Stomach (tissue), 8 donors: ENCODE measurements at regions not wholly inside any gene's neighbourhood (a gene's known extent, or its start where the extent isn't known, plus 50 kb on each side); places are given as distances from the start of the nearest gene placed in this dataset.

Experiments
- DNase-seq, 2 donors: peaks; one replicate each; pipeline versions ENCODE4 v3.0.0 to v3.0.0-alpha.2; 2013 to 2019
- H3K27ac ChIP-seq, 5 donors: fragments of 200-600 bp in 4 of 5; sonication (generic) in 4 of 5; one replicate each; pipeline ENCODE4 v1.5.1; 2013 to 2019; ENCODE audit warnings: mild to moderate bottlenecking in 1 of 5, moderate library complexity in 1 of 5
- H3K27me3 ChIP-seq, 3 donors: fragments of 200-600 bp; sonication (generic); one replicate each; pipeline ENCODE4 v1.5.1; 2017 to 2019; ENCODE audit warnings: mixed run types in 1 of 3
- H3K36me3 ChIP-seq, 4 donors: fragments of 200-600 bp; sonication (generic); 1 replicate in 3 of 4; 2 replicates in 1 of 4; pipeline ENCODE4 v1.5.1; 2016 to 2019
- H3K4me1 ChIP-seq, 4 donors: fragments of 200-600 bp; sonication (generic); one replicate each; pipeline ENCODE4 v1.5.1; 2016 to 2019
- H3K4me3 ChIP-seq, 4 donors: fragments of 200-600 bp; sonication (generic) in 3 of 4; one replicate each; pipeline ENCODE4 v1.5.1; 2016 to 2019; ENCODE audit warnings: mild to moderate bottlenecking in 1 of 4
- H3K9me3 ChIP-seq, 4 donors: fragments of 200-600 bp; sonication (generic); one replicate each; pipeline ENCODE4 v1.5.1; 2016 to 2019
- CTCF ChIP-seq, 7 experiments: fragments of 450-650 bp in 4 of 7; fragments of 200-600 bp in 3 of 7; sonication (generic) in 3 of 7; IDR thresholded peaks; one replicate each; pipeline ENCODE4 v1.5.1; 2016 to 2019; ENCODE audit warnings: antibody characterized with exemption in 7 of 7, control low read depth in 2 of 7, mild to moderate bottlenecking in 1 of 7
- EP300 ChIP-seq: sonication (generic); formaldehyde crosslinking; IDR thresholded peaks from one replicate; pipeline ENCODE4 v1.6.1; 2017; ENCODE audit warnings: antibody characterized with exemption
- POLR2A ChIP-seq, 4 donors: fragments of 450-650 bp; IDR thresholded peaks; one replicate each; pipeline ENCODE4 v1.6.1; 2016; ENCODE audit warnings: antibody characterized with exemption in 4 of 4, control low read depth in 2 of 4, mild to moderate bottlenecking in 1 of 4, moderate library complexity in 1 of 4
- POLR2AphosphoS5 ChIP-seq, 3 donors: sonication (generic); formaldehyde crosslinking; IDR thresholded peaks; one replicate each; pipeline ENCODE4 v1.6.1; 2016; ENCODE audit warnings: antibody characterized with exemption in 3 of 3
- WGBS, 5 donors: extraction: QIAGEN DNeasy Blood & Tissue Kit in 3 of 5; methylation state at CpG; one replicate each; pipeline versions ENCODE4 v1.1.5 to v1.1.7; 2013 to 2018; 5-methylcytosine and 5-hydroxymethylcytosine counted together
- intact Hi-C: fragments of 100-400 bp; cut with DNase I; formaldehyde crosslinking; loops from one replicate; pipeline ENCODE4 v1.15.1; 2023; ENCODE audit warnings: low total_unique reads
- donor health status: healthy with polysubstance abuse.
- donor health status: Bipolar disorder and iron deficiency.
- donor health status: healthy.

- no peaks in the 10 kb centered on the region for H3K4me1 ChIP-seq
- intact Hi-C loops, result no loop called here
- no peak overlapping the region for H3K4me3 ChIP-seq
- 7 to 29% (median 14%) methylated on average over 1 of the region's 1 CpG for WGBS, 5 donors
- no peaks in the 10 kb centered on the region for H3K27me3 ChIP-seq
- no peak overlapping the region for H3K27ac ChIP-seq
- TF ChIP-seq POLR2AphosphoS5 (IDR thresholded peaks at IDR 0.05) (no peak), CTCF (IDR thresholded peaks at IDR 0.05) (no peak), POLR2A (IDR thresholded peaks at IDR 0.05) (no peak)
- no peaks in the 10 kb centered on the region for H3K36me3 ChIP-seq
- H3K9me3 ChIP-seq, result peaks cover 0 to 9% (median 4%) of the 10 kb centered on the region in 4 donors
- no peak for DNase-seq
Measured at GRCh38 chr6:113258771-113259170, 598.4 kb upstream of the MARCKS start.

- no peaks in the 10 kb centered on the region for H3K4me1 ChIP-seq
- H3K4me3 ChIP-seq, result no peak overlapping the region
- intact Hi-C loops, result no loop called here
- H3K27ac ChIP-seq, result no peak overlapping the region
- peaks cover 32 to 49% (median 40%) of the 10 kb centered on the region in 4 donors for H3K9me3 ChIP-seq
- peak in 1 of 2 donors; percentile 43 for DNase-seq
- TF ChIP-seq POLR2AphosphoS5 (IDR thresholded peaks at IDR 0.05), result no peak
- no peak for TF ChIP-seq EP300
- no peak for TF ChIP-seq CTCF (IDR thresholded peaks at IDR 0.05)
- no peak for TF ChIP-seq POLR2A (IDR thresholded peaks at IDR 0.05)
- no peaks in the 10 kb centered on the region for H3K36me3 ChIP-seq
- no peaks in the 10 kb centered on the region for H3K27me3 ChIP-seq
Measured at GRCh38 chr6:113271437-113271836, 585.7 kb upstream of the MARCKS start.

DNA sequence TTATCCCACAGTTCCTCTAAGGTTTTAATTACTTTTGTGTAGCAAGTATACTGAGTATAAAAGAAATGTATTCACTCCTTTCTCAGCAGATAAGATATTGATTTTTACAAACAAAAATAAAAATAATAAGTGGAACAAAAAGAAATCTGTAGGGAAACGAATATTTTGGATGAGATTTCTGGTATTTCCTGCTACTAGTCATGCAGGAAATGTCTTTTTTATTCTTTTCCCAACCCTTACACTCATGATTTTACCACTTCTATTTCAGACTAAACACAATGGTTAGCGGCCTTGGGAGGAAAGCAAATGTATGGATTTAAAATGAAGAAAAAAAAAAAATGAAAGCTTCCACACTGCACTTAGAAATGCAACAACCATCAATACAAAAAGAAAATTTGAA, 580.5 kb upstream of the MARCKS start:
- intact Hi-C loops, result no loop called here
- Histone ChIP-seq H3K27me3 (no peaks in the 10 kb centered on the region), H3K4me1 (no peaks in the 10 kb centered on the region), H3K4me3 (no peak overlapping the region), H3K27ac (no peak overlapping the region), H3K9me3 (no peaks in the 10 kb centered on the region), H3K36me3 (no peaks in the 10 kb centered on the region)
- TF ChIP-seq CTCF (IDR thresholded peaks at IDR 0.05) (no peak), POLR2AphosphoS5 (IDR thresholded peaks at IDR 0.05) (no peak), EP300 (no peak), POLR2A (IDR thresholded peaks at IDR 0.05) (no peak)
- no peak for DNase-seq
- WGBS, 5 donors, result 64 to 77% (median 69%) methylated on average over 2 of the region's 2 CpGs

DNA sequence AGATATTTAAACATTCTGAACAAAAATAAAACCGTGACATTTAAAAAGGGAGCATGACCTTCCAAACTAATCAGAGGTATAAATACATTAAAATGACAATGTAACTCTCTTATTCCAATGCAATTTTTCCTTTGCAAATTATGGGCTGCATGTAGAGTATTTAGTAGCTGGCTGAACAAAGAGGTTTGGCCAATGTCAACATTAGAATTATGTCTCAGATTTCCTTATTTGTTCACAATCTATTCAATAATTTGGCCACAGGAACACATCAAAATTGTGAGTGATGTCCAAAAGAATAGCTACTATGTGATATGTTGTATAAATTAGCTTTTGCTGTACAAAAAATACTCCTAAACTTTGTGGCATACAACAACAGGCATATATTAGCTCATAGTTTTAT, 580.0 kb upstream of the MARCKS start:
- 63 to 82% (median 66%) methylated on average over 1 of the region's 1 CpG for WGBS, 5 donors
- DNase-seq, result no peak
- Histone ChIP-seq H3K9me3 (no peaks in the 10 kb centered on the region), H3K4me3 (no peak overlapping the region), H3K27me3 (no peaks in the 10 kb centered on the region), H3K4me1 (no peaks in the 10 kb centered on the region), H3K27ac (no peak overlapping the region), H3K36me3 (no peaks in the 10 kb centered on the region)
- no peak for TF ChIP-seq CTCF (IDR thresholded peaks at IDR 0.05)
- TF ChIP-seq EP300, result no peak
- TF ChIP-seq POLR2AphosphoS5 (IDR thresholded peaks at IDR 0.05), result no peak
- no peak for TF ChIP-seq POLR2A (IDR thresholded peaks at IDR 0.05)
- intact Hi-C loops, result no loop called here

DNA sequence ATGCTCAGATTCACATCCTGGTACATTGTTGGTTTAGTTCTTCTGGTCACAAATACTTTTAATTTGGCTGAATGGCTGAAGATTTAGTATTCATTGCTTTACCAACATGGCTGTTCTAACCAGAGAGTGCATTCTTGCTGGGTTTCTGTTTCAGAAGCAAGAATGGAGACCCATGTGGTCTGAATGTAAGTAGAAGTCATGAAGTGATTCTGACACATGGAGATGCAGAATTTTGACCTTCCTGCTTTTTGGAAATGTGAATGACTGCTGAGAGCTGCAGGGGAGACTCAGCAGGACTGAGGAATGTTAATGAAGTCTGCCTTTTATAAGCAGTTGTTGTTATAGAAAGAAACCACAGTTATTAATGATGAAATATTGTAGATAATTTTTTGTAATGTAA, 576.1 kb upstream of the MARCKS start:
- H3K4me1 ChIP-seq, result no peaks in the 10 kb centered on the region
- H3K9me3 ChIP-seq, result peaks cover 0 to under 1% (median 0%) of the 10 kb centered on the region in 4 donors
- no peaks in the 10 kb centered on the region for H3K27me3 ChIP-seq
- intact Hi-C loops, result no loop called here
- DNase-seq, result no peak
- no peaks in the 10 kb centered on the region for H3K36me3 ChIP-seq
- H3K4me3 ChIP-seq, result no peak overlapping the region
- no peak overlapping the region for H3K27ac ChIP-seq
- no peak for TF ChIP-seq CTCF (IDR thresholded peaks at IDR 0.05)
- no peak for TF ChIP-seq POLR2AphosphoS5 (IDR thresholded peaks at IDR 0.05)
- TF ChIP-seq EP300, result no peak
- no peak for TF ChIP-seq POLR2A (IDR thresholded peaks at IDR 0.05)
